Esophagus muscularis mucosa (tissue), 4 donors: ENCODE measurements at regions not wholly inside any gene's neighbourhood (a gene's known extent, or its start where the extent isn't known, plus 50 kb on each side); places are given as distances from the start of the nearest gene placed in this dataset.

Source experiments
- DNase-seq: peaks from one replicate; pipeline ENCODE4 v3.0.0-alpha.2; 2017; ENCODE audit errors: extremely low spot score
- H3K27ac ChIP-seq, 4 donors: fragments of 200-600 bp; sonication (generic); replicated peaks in 1 of 4; 1 replicate in 3 of 4; 2 replicates in 1 of 4; pipeline ENCODE4 v1.5.1; 2016 to 2019; ENCODE audit warnings: mild to moderate bottlenecking in 1 of 4
- H3K27me3 ChIP-seq, 4 donors: fragments of 200-600 bp; sonication (generic); one replicate each; pipeline versions ENCODE4 v1.5.1 to v1.6.0; 2016 to 2019
- H3K36me3 ChIP-seq, 4 donors: fragments of 200-600 bp; sonication (generic); one replicate each; pipeline ENCODE4 v1.5.1; 2016 to 2019
- H3K4me1 ChIP-seq, 4 donors: fragments of 200-600 bp; sonication (generic); one replicate each; pipeline ENCODE4 v1.5.1; 2016 to 2019
- H3K4me3 ChIP-seq, 4 donors: fragments of 200-600 bp; sonication (generic); 1 replicate in 2 of 4; 2 replicates in 2 of 4; pipeline ENCODE4 v1.5.1; 2016 to 2019; ENCODE audit warnings: mild to moderate bottlenecking in 4 of 4, moderate library complexity in 1 of 4
- H3K9me3 ChIP-seq, 4 donors: fragments of 200-600 bp; sonication (generic); 1 replicate in 3 of 4; 2 replicates in 1 of 4; pipeline ENCODE4 v1.5.1; 2016 to 2019
- CTCF ChIP-seq, 3 experiments: fragments of 200-600 bp in 2 of 3; fragments of 450-650 bp in 1 of 3; sonication (generic) in 2 of 3; IDR thresholded peaks; one replicate each; pipeline ENCODE4 v1.5.1; 2017 to 2019; ENCODE audit warnings: antibody characterized with exemption in 3 of 3, mild to moderate bottlenecking in 2 of 3, moderate library complexity in 1 of 3
- EP300 ChIP-seq: sonication (generic); formaldehyde crosslinking; IDR thresholded peaks from one replicate; pipeline ENCODE4 v1.6.1; 2017; ENCODE audit warnings: antibody characterized with exemption
- POLR2A ChIP-seq: fragments of 450-650 bp; IDR thresholded peaks from one replicate; pipeline ENCODE4 v1.6.1; 2017; ENCODE audit warnings: antibody characterized with exemption, moderate library complexity, mild to moderate bottlenecking, low read depth
- POLR2AphosphoS5 ChIP-seq, 2 donors: sonication (generic); formaldehyde crosslinking; IDR thresholded peaks; one replicate each; pipeline ENCODE4 v1.6.1; 2017; ENCODE audit warnings: antibody characterized with exemption in 2 of 2
- WGBS: methylation state at CpG from one replicate; pipeline ENCODE4 v1.1.5; 2018; 5-methylcytosine and 5-hydroxymethylcytosine counted together
- intact Hi-C: fragments of 100-400 bp; cut with DNase I; formaldehyde crosslinking; loops from one replicate; pipeline ENCODE4 v1.15.1; 2023

GRCh38 chr10:36725581-36726520 lies 399.5 kb upstream of the ANKRD30A start:
- no peak for DNase-seq
- 76% methylated on average over 6 of the region's 6 CpGs for WGBS
- Histone ChIP-seq H3K9me3 (no peaks in the 10 kb centered on the region), H3K4me1 (peaks cover 0 to 23% (median 17%) of the 10 kb centered on the region in 4 donors), H3K36me3 (no peaks in the 10 kb centered on the region), H3K4me3 (no peak overlapping the region), H3K27me3 (no peaks in the 10 kb centered on the region), H3K27ac (no peak overlapping the region)
- TF ChIP-seq POLR2A (no peak), EP300 (no peak), POLR2AphosphoS5 (IDR thresholded peaks at IDR 0.05) (no peak), CTCF (IDR thresholded peaks at IDR 0.05) (no peak)
- intact Hi-C loops, result no loop called here

GRCh38 chr10:36722777-36723176 lies 402.6 kb upstream of the ANKRD30A start:
- no peak for DNase-seq
- H3K27me3 ChIP-seq, result no peaks in the 10 kb centered on the region
- WGBS, result 84% methylated on average over 9 of the region's 9 CpGs
- peaks cover 0 to 23% (median 17%) of the 10 kb centered on the region in 4 donors for H3K4me1 ChIP-seq
- H3K27ac ChIP-seq, result no peak overlapping the region
- no peak overlapping the region for H3K4me3 ChIP-seq
- no peaks in the 10 kb centered on the region for H3K9me3 ChIP-seq
- intact Hi-C loops, result no loop called here
- H3K36me3 ChIP-seq, result no peaks in the 10 kb centered on the region
- TF ChIP-seq CTCF (IDR thresholded peaks at IDR 0.05) (no peak), POLR2A (no peak), EP300 (no peak), POLR2AphosphoS5 (IDR thresholded peaks at IDR 0.05) (no peak)

- TF ChIP-seq EP300, result no peak
- Histone ChIP-seq H3K27me3 (no peaks in the 10 kb centered on the region), H3K9me3 (no peaks in the 10 kb centered on the region), H3K4me1 (peaks cover 0 to 23% (median 17%) of the 10 kb centered on the region in 4 donors), H3K4me3 (no peak overlapping the region), H3K27ac (no peak overlapping the region), H3K36me3 (no peaks in the 10 kb centered on the region)
- WGBS, result 23% methylated on average over 2 of the region's 2 CpGs
- no peak for DNase-seq
- intact Hi-C loops, result no loop called here
These were observed 403.5 kb upstream of the ANKRD30A start for GRCh38 chr10:36721871-36722270.

GRCh38 chr10:36720895-36721294 lies 404.5 kb upstream of the ANKRD30A start:
- 38% methylated on average over 1 of the region's 1 CpG for WGBS
- Histone ChIP-seq H3K9me3 (no peaks in the 10 kb centered on the region), H3K27ac (no peak overlapping the region), H3K36me3 (no peaks in the 10 kb centered on the region), H3K4me3 (no peak overlapping the region), H3K4me1 (peaks cover 0 to 21% (median 17%) of the 10 kb centered on the region in 4 donors), H3K27me3 (no peaks in the 10 kb centered on the region)
- no peak for TF ChIP-seq EP300
- TF ChIP-seq POLR2AphosphoS5 (IDR thresholded peaks at IDR 0.05), result no peak
- DNase-seq, result no peak
- intact Hi-C loops, result no loop called here

GRCh38 chr10:36717118-36717517 lies 408.3 kb upstream of the ANKRD30A start:
- Histone ChIP-seq H3K27ac (no peak overlapping the region), H3K4me3 (no peak overlapping the region), H3K9me3 (no peaks in the 10 kb centered on the region), H3K4me1 (peaks cover 0 to 10% (median 8%) of the 10 kb centered on the region in 4 donors), H3K36me3 (no peaks in the 10 kb centered on the region), H3K27me3 (no peaks in the 10 kb centered on the region)
- TF ChIP-seq CTCF (IDR thresholded peaks at IDR 0.05) (no peak), EP300 (no peak), POLR2AphosphoS5 (IDR thresholded peaks at IDR 0.05) (no peak), POLR2A (no peak)
- DNase-seq, result no peak
- intact Hi-C loops, result no loop called here
- 96% methylated on average over 2 of the region's 2 CpGs for WGBS

GRCh38 chr10:36716291-36716690 lies 409.1 kb upstream of the ANKRD30A start:
- Histone ChIP-seq H3K27me3 (no peaks in the 10 kb centered on the region), H3K9me3 (no peaks in the 10 kb centered on the region), H3K4me3 (no peak overlapping the region), H3K36me3 (no peaks in the 10 kb centered on the region), H3K27ac (no peak overlapping the region), H3K4me1 (peaks cover 0 to 2% (median under 1%) of the 10 kb centered on the region in 4 donors)
- DNase-seq, result no peak
- 85% methylated on average over 2 of the region's 2 CpGs for WGBS
- no peak for TF ChIP-seq EP300
- no peak for TF ChIP-seq POLR2AphosphoS5 (IDR thresholded peaks at IDR 0.05)
- TF ChIP-seq CTCF (IDR thresholded peaks at IDR 0.05), result no peak
- no peak for TF ChIP-seq POLR2A
- intact Hi-C loops, result no loop called here
